DMS53 (cell line): ENCODE measurements at regions not wholly inside any gene's neighbourhood (a gene's known extent, or its start where the extent isn't known, plus 50 kb on each side); places are given as distances from the start of the nearest gene placed in this dataset.
A peak's percentile ranks its signal among the peaks of the same experiment; 100 is the strongest.
"Not testable (repeated sequence)": the region's sequence is repeated elsewhere in the genome, so short reads cannot be mapped to it uniquely, and the experiment has no call there.

Experiments
- DNase-seq: peaks from one replicate; lab custom pipeline; 2025; lab: John Stamatoyannopoulos, UW

DNA sequence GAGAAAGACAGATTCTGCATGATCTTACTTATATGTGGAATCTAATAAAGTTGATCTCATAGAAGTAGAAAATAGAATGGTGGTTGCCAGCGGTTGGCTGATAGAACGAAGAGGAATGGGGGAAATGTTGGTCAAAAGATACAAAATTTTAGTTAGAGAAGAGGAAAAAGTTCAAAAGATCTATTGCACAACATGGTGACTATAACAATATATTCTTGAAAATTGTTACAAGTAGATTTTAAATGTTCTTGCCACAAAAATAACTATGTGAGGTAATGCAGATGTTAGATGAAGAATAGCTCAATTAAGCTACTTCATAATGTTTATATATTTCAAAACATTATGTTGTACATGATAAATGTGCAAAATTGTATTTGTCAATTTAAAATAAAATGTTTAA, 112.3 kb upstream of the SMIM30 start:
- DNase-seq, result no peak

DNA sequence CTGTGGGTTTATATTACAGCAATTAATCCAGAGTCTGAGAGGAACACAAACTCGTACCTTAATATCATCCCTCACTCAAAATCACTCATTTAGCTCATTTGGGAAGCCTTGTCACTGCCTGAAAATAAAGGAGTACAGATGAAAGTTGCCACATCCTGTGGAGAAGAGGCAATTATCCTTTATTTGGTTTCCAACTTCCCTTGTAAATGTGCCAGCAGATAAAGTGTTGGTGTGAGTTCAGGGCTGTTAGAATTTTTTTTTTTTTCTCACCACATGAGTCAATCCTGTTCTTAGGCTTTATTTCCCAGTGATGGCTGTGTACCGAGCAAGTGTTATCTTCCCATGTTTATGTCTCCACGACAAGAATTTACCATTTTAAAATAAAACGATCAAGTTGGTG, 99.0 kb upstream of the SMIM30 start:
- DNase-seq, result peak; percentile 27

DNA sequence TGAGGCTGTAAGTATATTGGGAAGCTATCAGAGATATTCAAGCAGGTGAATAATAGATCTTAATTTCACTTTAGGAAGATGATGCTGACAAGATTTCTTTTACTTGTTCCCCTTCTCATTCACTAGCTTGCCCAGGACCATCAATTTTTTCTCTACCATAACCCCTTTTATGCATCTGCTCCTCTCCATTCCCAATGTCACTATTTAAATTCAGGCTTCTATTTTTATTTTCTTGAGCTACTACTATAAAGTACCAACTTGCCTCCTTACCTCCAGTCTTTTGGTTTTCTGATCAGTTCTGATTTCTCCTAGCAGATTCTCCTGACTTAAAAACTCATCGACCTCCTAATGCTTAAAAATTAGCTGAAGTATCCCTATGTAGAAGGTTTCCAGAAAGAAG, 97.7 kb upstream of the SMIM30 start:
- no peak for DNase-seq

DNA sequence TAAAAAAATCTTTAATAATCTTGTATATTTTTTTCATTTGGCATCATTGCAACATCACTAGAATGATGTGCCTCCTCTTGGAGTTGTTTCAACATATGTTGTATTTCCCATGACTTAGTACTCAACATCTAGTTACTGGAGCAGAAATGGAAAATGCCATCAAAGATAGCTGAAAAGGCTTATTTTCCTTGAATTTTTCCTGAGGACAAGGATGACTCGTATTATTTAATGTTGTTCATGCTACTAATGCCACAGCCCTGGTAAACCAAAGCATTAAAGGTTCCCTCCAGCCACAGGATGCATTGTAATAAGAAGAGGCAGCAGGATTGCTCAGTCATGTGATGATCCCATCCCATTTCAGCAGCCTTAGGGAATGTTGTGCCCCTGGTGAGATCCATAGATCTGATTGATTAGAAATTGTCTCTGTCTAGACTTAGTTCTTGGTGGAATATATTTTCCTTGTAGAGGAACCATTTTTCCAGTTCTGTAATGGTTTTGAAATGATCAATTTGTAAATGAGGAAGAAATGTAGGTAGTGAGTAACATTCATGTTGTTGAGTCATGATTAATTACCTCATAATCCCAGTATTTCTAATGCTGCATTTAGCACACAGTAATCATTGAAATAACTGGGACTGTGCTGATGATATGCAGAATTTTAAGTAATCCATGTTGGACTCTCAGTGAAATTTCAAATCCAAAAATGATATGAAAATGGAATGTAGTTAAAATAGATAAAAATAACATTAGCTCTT, 91.3 kb upstream of the SMIM30 start:
- peak; percentile 10 for DNase-seq

DNA sequence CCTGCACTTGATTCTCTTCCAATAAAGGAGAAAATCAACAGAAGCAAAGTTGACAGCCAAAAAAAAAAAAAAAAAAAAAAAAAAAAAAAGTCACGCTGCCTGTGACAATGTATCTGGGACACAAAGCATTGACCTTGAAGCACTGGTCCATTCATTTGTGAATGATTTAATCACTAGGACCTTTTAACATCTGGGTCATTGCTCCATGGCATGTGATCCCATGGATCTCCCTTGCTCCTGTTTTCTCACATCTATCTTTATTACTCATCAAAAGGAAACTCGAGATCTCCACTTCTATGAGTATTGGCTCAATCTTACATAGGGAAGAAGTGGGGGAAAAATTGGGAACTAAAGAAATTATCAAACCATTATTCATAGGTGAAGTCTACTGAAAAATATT, 89.6 kb upstream of the SMIM30 start:
- DNase-seq, result no peak

DNA sequence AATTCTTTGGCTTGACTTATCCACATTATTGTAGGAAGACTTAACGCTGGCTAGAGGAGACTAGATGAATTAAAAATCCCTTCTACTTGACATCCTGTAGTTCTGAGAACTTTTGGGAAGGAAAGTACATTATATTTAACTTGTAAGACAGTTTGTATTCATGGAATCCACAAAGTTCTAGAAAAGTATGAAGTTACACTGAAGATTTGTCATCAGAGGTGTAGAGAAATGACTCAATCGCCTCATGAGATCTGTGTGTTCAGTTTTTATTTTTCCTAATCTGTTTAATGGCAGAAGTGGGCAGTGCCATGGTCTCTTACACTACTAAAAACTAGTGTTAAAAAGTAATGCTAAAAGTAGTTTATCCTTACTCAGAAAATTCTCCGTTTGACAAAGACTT, 89.1 kb upstream of the SMIM30 start:
- DNase-seq, result no peak

DNA sequence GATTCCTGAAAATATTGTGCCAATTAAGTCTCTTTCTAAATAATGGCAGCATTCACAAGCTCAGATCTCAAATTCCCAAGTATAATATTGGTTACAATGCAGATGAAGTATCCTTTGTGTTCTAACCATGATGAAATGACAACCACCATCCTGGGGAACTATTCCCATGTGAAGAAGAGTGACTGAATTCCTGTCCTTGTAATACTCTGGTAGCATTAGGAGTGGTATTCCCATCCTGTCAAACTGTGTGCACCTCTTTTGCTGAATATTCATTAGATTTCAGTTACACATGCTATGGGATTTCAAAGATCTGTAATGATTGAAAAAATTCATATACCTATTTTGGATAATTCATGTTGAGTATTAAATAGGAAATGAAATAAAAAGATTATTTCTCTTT, 86.1 kb upstream of the SMIM30 start:
- no peak for DNase-seq

DNA sequence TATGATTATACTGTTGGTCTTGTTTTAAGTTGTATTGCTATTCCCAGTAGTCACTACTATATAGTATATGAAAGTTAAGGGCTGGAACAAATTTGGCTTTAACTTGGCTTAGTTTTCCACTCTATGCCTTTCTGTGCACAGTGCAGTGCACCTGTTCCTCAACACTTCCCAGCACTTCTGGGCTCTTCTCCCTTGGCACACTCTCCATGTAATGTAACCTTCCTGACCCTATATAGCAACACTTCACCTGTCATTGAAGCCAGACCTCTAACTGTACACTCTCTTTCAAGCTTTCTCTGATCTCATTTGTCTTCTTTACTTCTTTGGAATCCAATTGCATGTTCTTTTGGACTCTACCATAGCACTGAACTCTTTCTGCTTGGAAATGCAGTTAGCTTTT, 83.9 kb upstream of the SMIM30 start:
- DNase-seq, result peak; percentile 11

DNA sequence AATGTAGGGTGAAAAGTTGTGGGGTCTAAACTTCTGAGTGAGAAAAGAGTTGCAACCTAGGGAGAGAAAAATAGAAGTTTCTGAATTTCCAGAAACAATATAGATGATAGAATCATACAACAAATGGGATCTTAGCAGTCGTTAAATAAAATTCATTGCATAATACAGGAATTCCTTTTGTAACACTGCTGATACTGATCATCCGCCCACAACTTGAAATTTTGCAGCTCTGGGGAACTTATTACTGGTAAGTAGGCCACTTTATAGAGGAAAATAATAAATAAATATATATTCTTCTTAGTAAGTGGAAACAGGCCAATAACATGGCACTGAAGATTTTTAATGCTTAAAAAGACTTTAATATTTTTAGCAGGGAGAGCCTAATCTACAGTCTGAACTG, 81.9 kb upstream of the SMIM30 start:
- no peak for DNase-seq

DNA sequence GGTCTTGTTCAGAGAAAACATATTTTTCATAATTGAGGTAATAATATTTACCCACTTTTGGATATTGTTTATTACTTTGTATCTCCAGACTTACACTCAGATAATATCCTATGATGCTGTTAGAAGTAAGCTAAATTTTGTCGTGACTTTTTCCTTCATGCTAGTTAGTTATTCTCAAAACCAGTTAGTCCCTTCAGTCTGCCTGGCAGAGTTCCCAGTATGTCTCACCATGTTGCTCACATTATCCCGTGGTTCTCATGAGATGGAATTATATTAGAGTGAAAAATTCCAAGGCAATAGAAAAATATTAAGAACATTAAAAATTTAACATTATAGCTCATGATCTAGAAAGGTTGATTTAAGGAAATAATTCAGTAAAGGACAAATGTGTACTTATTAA, 81.5 kb upstream of the SMIM30 start:
- no peak for DNase-seq

DNA sequence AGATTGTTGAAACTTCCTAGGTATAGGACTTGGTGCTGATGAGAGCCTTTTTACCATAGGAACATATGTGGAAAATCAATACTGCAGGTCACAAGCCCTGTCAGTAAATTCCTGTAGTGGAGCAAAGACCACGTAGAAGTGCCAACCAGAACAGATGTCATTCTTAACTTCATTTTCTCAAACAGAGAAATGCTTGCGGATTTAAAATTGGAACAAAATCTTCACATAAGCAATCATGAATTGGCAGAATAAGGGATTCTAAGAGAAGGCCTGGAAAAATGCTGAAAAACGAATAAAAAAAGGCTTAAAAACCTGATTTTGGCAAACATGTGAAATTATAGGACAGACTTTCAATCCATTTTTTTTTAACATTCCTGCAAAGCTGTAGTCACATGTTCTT, 80.8 kb upstream of the SMIM30 start:
- no peak for DNase-seq

DNA sequence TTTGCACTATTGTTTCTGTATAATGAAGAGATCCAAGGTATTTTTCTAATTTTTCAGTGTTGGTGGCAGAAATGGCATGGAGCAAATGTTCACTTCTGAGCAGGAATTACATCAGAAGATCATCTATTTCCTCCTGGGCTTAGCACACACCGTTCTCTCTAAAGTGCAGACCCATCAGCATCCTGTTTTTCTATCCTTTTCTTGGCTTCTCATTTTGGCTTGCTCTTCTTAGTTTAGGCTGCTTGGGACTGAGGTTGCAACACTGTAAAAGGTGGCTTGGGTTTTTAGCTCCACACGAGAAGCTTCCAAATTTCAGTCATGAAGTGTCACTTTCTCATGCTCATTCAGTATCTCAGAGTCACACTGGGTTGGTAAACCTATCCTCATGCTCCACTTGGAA, 79.9 kb upstream of the SMIM30 start:
- no peak for DNase-seq

DNA sequence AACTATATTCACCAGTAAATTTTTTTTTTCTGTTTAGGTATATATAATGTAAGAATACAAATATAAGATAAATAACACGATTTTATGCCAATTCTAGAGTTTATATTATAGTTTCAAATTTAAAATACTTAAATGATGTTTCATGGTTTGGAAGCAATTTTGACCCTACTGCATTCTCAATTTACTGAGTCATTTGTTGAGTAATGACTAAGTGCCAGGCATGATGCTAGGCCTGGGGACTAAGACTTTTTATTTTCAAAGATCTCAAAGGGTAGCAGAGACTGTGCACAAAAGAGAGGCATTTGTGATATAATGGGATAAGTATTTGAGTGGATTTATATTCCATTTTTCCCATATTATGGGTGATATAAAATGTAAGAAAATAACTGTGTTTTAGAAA, 78.9 kb upstream of the SMIM30 start:
- no peak for DNase-seq

DNA sequence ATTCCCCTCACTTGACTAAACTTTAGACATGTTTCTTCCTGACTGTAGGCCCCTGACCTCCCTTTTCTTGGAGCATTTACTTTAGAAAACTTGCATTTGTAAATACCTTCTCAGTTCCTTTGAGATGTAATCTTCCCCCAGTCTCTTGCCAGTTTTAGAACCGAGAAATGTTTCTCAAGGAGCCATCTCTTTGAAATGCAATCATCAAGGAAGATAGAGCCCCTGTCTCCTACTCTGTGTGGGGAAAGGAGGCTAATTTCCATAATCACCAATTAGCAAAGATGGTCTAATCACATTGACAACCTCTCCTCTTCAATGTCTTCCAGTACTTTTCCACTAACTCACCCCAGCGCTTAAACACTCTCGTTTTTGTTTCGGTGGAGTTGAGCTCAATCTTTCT, 70.0 kb upstream of the SMIM30 start:
- DNase-seq, result no peak

DNA sequence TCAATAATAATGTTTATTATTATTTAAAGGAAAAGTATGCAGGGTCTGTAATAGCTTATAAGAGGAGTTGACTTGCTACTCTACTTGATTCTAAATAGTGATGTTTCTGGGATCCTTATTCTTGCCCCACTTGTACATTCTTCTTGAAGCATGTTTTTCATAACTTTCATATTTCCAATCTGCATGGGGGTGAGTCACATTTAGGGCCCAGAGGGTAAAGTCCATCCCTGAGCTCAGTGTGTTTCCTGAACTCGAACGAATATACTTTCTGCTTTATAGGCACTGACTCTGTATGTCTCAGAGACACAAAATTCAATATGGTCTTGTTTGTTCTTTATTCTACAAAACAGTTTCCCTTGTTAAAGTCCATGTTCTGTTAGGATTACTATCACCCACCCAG, 61.0 kb upstream of the SMIM30 start:
- peak; percentile 11 for DNase-seq

DNA sequence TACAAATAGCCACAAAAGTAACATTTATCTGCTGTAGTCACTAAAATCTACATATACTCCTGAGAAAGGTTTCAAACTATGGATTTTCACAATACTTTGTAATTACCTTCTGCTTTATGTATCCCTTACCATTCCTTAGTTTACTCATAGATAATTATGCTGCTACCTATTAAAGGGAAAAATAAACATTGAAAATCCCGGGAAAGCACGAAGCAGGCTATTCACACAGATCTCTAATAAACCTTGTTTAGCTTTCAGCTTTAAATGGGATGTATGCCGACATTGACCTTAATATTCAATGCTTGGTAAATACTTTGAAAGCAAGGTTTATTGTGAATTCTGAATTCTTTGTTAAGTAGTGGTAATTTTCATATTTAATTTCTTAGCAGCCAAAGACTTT, 58.5 kb upstream of the SMIM30 start:
- DNase-seq, result no peak

DNA sequence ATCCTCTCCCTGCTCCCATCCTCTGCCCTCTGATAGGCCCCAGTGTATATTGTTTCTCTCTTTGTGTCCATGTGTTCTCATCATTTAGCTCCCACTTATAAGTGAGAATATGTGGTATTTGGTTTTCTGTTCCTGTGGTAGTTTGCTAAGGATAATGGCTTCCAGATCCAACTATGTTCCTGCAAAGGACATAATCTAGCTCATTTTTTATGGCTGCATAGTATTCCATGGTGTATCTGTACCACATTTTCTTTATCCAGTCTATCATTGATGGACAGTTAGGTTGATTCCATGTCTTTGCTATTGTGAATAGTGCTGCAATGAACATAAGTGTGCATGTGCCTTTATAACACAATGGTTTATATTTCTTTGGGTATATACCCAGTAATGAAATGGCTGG, 57.8 kb upstream of the SMIM30 start:
- not testable (repeated sequence) for DNase-seq

DNA sequence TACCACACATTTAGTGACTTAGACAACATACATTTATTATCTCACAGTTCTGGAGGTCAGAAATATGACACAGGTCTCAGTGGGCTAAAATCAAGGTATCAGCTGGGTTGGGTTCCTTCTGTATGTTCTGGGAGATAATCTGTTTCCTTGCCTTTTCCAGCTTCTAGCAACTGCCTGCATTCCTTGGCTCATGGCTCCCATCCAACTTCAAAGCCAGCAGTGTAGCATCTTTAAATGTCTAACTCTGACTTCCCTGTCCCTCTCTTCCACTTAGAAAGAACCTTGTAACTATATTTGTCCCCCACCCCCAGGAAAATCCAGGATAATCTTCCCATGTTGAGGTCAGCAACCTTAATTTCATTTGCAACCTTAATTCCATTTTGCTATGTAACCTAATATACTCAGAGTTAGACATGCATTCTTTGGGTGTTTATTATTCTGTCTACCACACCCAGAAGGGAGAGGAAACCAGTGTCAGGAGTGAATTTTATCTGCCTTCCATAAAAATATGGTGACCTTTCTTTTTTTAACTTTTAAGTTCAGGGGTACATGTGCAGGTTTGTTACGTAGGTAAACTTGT, 57.3 kb upstream of the SMIM30 start:
- no peak for DNase-seq

DNA sequence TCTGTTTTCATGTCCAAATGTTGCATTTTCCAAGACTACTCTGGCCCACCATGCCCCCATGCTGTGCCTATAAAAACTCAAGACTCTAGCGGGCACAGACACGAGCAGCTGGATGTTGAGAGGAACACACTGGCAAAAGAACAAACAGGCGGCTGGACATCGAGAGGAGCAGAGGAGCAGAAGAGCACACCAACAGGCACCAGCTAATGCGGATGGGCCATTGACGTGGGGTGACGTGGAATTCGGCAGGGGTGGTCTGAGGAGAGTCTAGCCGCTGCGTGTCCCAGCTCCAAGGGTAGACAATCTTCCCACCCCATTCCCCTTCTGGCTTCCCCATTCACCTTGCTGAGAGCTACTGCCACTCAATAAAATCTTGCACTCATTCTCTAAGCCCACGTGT, 54.4 kb upstream of the SMIM30 start:
- DNase-seq, result no peak

DNA sequence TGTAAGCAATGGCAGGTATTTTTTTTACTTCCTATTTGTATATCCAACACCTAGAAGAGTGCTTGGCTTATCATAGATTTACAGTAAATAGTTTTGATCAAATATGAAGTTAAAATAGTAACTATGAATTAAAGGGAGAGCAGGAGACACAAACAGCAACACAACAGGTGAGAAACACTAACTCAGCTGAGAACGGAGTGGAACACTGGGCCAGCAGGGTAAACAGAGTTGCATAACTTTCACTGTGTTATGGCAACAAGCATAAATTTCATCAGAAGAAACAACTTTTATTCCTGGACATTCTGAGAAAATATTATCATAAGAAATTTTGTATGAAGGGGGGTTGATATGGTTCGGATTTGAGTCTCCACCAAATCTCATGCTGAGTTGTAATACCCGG, 52.2 kb upstream of the SMIM30 start:
- DNase-seq, result no peak
